ENCODE measurements at regions not wholly inside any gene's neighbourhood (a gene's known extent, or its start where the extent isn't known, plus 50 kb on each side); places are given as distances from the start of the nearest gene placed in this dataset.

DNA sequence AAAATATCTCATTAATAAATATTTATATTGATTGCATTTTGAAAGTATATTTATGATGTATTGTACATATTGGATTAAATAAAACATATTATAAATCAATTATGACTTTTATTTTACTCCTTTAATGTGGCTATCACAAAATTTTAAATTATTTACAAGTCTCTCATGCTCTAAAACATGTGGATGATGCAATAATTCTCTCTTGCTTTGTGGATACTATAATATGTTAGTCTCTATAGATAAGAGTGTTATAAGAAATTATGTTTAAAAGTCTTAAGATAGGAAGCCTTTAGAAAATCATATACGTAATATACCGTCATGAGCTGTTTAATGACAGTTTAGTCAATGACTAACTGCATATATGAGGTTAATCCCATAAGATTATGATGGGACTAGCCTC, 547.4 kb upstream of the ALCAM start:
- POLR2A ChIA-PET = no interaction called here
- no peak for DNase-seq (ENCODE audit: low read depth)
- Histone ChIP-seq H3K36me3 (ENCODE audit: control insufficient read depth, insufficient read depth, low read length) (no peaks in the 10 kb centered on the region), H3K27me3 (ENCODE audit: control insufficient read depth, insufficient read depth, low read length) (no peaks in the 10 kb centered on the region), H3K4me3 (ENCODE audit: low read depth, low read length) (no peak overlapping the region)
- CTCF ChIA-PET = no interaction called here
- TF ChIP-seq, protein P1, sequence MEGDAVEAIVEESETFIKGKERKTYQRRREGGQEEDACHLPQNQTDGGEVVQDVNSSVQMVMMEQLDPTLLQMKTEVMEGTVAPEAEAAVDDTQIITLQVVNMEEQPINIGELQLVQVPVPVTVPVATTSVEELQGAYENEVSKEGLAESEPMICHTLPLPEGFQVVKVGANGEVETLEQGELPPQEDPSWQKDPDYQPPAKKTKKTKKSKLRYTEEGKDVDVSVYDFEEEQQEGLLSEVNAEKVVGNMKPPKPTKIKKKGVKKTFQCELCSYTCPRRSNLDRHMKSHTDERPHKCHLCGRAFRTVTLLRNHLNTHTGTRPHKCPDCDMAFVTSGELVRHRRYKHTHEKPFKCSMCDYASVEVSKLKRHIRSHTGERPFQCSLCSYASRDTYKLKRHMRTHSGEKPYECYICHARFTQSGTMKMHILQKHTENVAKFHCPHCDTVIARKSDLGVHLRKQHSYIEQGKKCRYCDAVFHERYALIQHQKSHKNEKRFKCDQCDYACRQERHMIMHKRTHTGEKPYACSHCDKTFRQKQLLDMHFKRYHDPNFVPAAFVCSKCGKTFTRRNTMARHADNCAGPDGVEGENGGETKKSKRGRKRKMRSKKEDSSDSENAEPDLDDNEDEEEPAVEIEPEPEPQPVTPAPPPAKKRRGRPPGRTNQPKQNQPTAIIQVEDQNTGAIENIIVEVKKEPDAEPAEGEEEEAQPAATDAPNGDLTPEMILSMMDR (IDR thresholded peaks at IDR 0.05; ENCODE audit: insufficient read depth, low read depth, low read length) = no peak

DNA sequence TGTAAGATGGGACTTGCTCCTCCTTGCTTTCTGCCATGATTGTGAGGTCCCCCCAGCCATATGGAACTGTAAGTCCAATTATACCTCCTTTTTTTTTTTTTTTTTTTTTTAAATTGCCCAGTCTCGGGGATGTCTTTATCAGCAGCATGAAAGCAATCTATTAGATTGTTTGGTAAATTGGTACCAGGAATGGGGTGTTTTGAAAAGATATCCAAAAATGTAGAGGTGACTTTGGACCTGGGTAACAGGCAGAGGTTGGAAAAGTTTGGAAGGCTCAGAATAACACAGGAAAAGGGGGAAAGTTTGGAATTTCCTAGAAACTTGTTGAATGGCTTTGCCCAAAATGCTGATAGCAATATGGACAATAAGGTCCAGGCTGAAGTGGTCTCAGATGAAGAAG, 545.8 kb upstream of the ALCAM start:
- no peak overlapping the region for H3K4me3 ChIP-seq (ENCODE audit: low read depth, low read length)
- CTCF ChIA-PET = no interaction called here
- POLR2A ChIA-PET = no interaction called here

DNA sequence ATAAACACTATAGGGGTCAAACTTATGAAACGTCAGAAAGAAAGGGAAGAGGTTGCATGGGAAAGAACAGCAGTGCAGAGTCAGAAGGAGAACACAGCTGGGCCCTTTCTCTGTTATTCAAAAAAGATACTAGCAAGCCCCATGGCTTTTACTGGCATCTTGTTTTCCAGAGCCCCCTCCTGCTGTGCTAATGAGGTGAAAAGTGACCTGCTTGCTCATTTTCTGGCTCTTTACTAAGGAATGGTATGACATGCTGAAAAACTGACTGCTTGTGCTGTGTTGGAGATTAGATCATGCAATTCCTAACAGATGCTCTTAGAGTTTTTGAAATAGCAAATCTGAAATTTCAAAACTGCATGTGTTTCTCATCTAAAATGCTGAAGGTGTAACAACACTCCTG, 541.6 kb upstream of the ALCAM start:
- peak; percentile 13 for DNase-seq (ENCODE audit: low read depth)
- no peaks in the 10 kb centered on the region for H3K36me3 ChIP-seq (ENCODE audit: control insufficient read depth, insufficient read depth, low read length)
- ChIA-PET CTCF (no interaction called here), POLR2A (no interaction called here)
- H3K4me3 ChIP-seq (ENCODE audit: low read depth, low read length) = no peak overlapping the region
- H3K27me3 ChIP-seq (ENCODE audit: control insufficient read depth, insufficient read depth, low read length) = no peaks in the 10 kb centered on the region
- TF ChIP-seq, protein P1 (IDR thresholded peaks at IDR 0.05; ENCODE audit: insufficient read depth, low read depth, low read length) = no peak

More for the DNA sequence above, 545.8 kb upstream of the ALCAM start:
- no peaks in the 10 kb centered on the region for H3K36me3 ChIP-seq (ENCODE audit: control insufficient read depth, insufficient read depth, low read length)
- no peaks in the 10 kb centered on the region for H3K27me3 ChIP-seq (ENCODE audit: control insufficient read depth, insufficient read depth, low read length)
- no peak for DNase-seq (ENCODE audit: low read depth)
- TF ChIP-seq, protein P1 (IDR thresholded peaks at IDR 0.05; ENCODE audit: insufficient read depth, low read depth, low read length) = no peak

DNA sequence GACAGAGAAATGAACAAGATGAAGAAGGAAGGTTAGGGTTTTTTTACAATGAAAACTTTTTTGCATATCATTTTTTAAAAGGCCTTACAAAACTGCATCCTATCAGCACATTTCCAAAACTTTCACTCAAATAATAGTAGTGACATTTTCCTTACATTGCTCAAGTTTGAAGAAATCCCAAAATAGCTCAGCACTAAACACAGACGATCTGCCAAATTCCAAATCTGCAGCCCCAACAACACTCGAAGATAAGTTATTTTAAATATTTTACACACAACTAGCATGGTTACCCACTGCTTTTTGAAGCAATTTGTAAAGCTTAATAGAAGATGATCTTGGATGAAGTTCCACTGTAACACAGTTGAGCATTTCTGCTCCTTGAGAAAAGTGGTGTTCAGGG, 535.6 kb upstream of the ALCAM start:
- CTCF ChIA-PET = no interaction called here
- Histone ChIP-seq H3K4me3 (ENCODE audit: low read depth, low read length) (no peak overlapping the region), H3K27me3 (ENCODE audit: control insufficient read depth, insufficient read depth, low read length) (no peaks in the 10 kb centered on the region), H3K36me3 (ENCODE audit: control insufficient read depth, insufficient read depth, low read length) (no peaks in the 10 kb centered on the region)
- POLR2A ChIA-PET = no interaction called here
- TF ChIP-seq, protein P1 (IDR thresholded peaks at IDR 0.05; ENCODE audit: insufficient read depth, low read depth, low read length) = no peak
- no peak for DNase-seq (ENCODE audit: low read depth)

DNA sequence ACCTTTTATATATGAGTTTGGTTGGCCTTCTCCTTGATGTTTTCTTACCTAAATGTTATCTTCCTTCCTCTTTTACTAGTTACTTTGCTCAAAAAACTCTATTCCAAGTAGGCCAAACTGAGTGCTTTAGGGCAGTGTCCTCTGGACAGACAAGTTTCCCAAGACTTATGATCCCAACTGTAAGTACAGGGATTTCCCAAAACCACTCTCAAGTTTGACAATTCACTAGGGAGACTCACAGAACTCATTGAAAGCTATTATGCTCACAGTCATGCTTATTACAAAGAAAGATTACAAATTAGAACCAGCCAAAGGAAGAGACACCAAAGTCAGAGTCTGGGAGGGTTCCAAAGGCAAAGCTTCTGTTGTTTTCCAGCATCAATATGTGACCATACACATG, 534.2 kb upstream of the ALCAM start:
- POLR2A ChIA-PET = no interaction called here
- Histone ChIP-seq H3K36me3 (ENCODE audit: control insufficient read depth, insufficient read depth, low read length) (no peaks in the 10 kb centered on the region), H3K27me3 (ENCODE audit: control insufficient read depth, insufficient read depth, low read length) (no peaks in the 10 kb centered on the region), H3K4me3 (ENCODE audit: low read depth, low read length) (no peak overlapping the region)
- DNase-seq (ENCODE audit: low read depth) = no peak
- TF ChIP-seq, protein P1 (IDR thresholded peaks at IDR 0.05; ENCODE audit: insufficient read depth, low read depth, low read length) = no peak
- CTCF ChIA-PET = no interaction called here

Data from BJ (cell line).